Effector memory CD8-positive, alpha-beta T cell (primary cell): ENCODE measurements at regions not wholly inside any gene's neighbourhood (a gene's known extent, or its start where the extent isn't known, plus 50 kb on each side); places are given as distances from the start of the nearest gene placed in this dataset.

Experiments
- ATAC-seq: fragments of 150-1000 bp; cut with Tn5 transposase; replicated peaks from 2 replicates; pipeline ENCODE4 v1.10.0; 2021; ENCODE audit warnings: mild to moderate bottlenecking, moderate library complexity
- DNase-seq, 3 experiments: peaks; one replicate each; pipeline ENCODE4 v3.0.0; 2021
- H3K27ac Mint-ChIP-seq, 2 donors: one replicate each; pipeline ENCODE4 v1.8.0; 2022; ENCODE audit warnings: mild to moderate bottlenecking in 2 of 2, mixed read lengths in 2 of 2, moderate library complexity in 2 of 2
- H3K27me3 Mint-ChIP-seq, 2 donors: one replicate each; pipeline ENCODE4 v1.8.0; 2022; ENCODE audit warnings: mixed read lengths in 2 of 2
- H3K36me3 Mint-ChIP-seq: one replicate; pipeline ENCODE4 v1.8.0; 2022; ENCODE audit warnings: mild to moderate bottlenecking, moderate library complexity, mixed read lengths; ENCODE audit not compliant: insufficient read depth
- H3K4me1 Mint-ChIP-seq, 2 donors: one replicate each; pipeline ENCODE4 v1.8.0; 2022; ENCODE audit warnings: low read depth in 2 of 2, mixed read lengths in 2 of 2
- H3K4me3 Mint-ChIP-seq, 2 donors: one replicate each; pipeline ENCODE4 v1.8.0; 2022; ENCODE audit warnings: mild to moderate bottlenecking in 2 of 2, mixed read lengths in 2 of 2, moderate library complexity in 2 of 2
- H3K9me3 Mint-ChIP-seq, 2 donors: one replicate each; pipeline ENCODE4 v1.8.0; 2022; ENCODE audit warnings: mixed read lengths in 2 of 2

GRCh38 chr12:123100882-123101281, 50.0 kb downstream of the PITPNM2 start:
- no peak for ATAC-seq
- DNase-seq, result no peak
- H3K4me1 Mint-ChIP-seq, result peaks cover 7 to 12% of the 10 kb centered on the region in 2 donors
- no peaks in the 10 kb centered on the region for H3K27me3 Mint-ChIP-seq
- H3K4me3 Mint-ChIP-seq, result no peak overlapping the region
- H3K36me3 Mint-ChIP-seq, result no peaks in the 10 kb centered on the region
- no peak overlapping the region for H3K27ac Mint-ChIP-seq
- H3K9me3 Mint-ChIP-seq, result no peaks in the 10 kb centered on the region

- no peak for DNase-seq
These were observed 50.4 kb downstream of the PITPNM2 start for GRCh38 chr12:123100450-123100849.

GRCh38 chr12:123099560-123100192, 51.2 kb downstream of the PITPNM2 start:
- Mint-ChIP-seq H3K4me3 (no peak overlapping the region), H3K36me3 (no peaks in the 10 kb centered on the region), H3K27me3 (no peaks in the 10 kb centered on the region), H3K9me3 (no peaks in the 10 kb centered on the region), H3K4me1 (peaks cover 0 to 3% of the 10 kb centered on the region in 2 donors), H3K27ac (no peak overlapping the region)
- ATAC-seq (no peak), DNase-seq (no peak)

More at GRCh38 chr12:123100450-123100849, 50.4 kb downstream of the PITPNM2 start:
- Mint-ChIP-seq H3K4me1 (peaks cover 3 to 8% of the 10 kb centered on the region in 2 donors), H3K27me3 (no peaks in the 10 kb centered on the region), H3K27ac (no peak overlapping the region), H3K36me3 (no peaks in the 10 kb centered on the region), H3K9me3 (no peaks in the 10 kb centered on the region), H3K4me3 (no peak overlapping the region)
- ATAC-seq, result no peak

- Mint-ChIP-seq H3K27me3 (no peaks in the 10 kb centered on the region), H3K36me3 (no peaks in the 10 kb centered on the region), H3K27ac (no peak overlapping the region), H3K4me1 (no peaks in the 10 kb centered on the region), H3K9me3 (no peaks in the 10 kb centered on the region), H3K4me3 (no peak overlapping the region)
- DNase-seq, result no peak
- ATAC-seq, result no peak
These were observed 52.1 kb downstream of the PITPNM2 start for GRCh38 chr12:123098780-123099179.

- Mint-ChIP-seq H3K36me3 (no peaks in the 10 kb centered on the region), H3K27ac (peak overlapping the region in 1 of 2 donors; percentile 32), H3K4me1 (peaks cover 0 to 1% of the 10 kb centered on the region in 2 donors), H3K4me3 (no peak overlapping the region), H3K9me3 (no peaks in the 10 kb centered on the region), H3K27me3 (no peaks in the 10 kb centered on the region)
- no peak for ATAC-seq
- no peak for DNase-seq
These were observed 53.3 kb downstream of the PITPNM2 start for GRCh38 chr12:123097561-123098084.

GRCh38 chr12:123096741-123097140, 54.1 kb downstream of the PITPNM2 start:
- Mint-ChIP-seq H3K9me3 (no peaks in the 10 kb centered on the region), H3K4me3 (no peak overlapping the region), H3K4me1 (peaks cover 0 to 3% of the 10 kb centered on the region in 2 donors), H3K27ac (no peak overlapping the region), H3K36me3 (no peaks in the 10 kb centered on the region), H3K27me3 (no peaks in the 10 kb centered on the region)
- no peak for DNase-seq
- ATAC-seq, result no peak

- Mint-ChIP-seq H3K9me3 (no peaks in the 10 kb centered on the region), H3K27ac (no peak overlapping the region), H3K36me3 (no peaks in the 10 kb centered on the region), H3K27me3 (no peaks in the 10 kb centered on the region), H3K4me1 (peaks cover 0 to 3% of the 10 kb centered on the region in 2 donors), H3K4me3 (no peak overlapping the region)
- DNase-seq (no peak), ATAC-seq (no peak)
These were observed 54.7 kb downstream of the PITPNM2 start for GRCh38 chr12:123096182-123096581.

GRCh38 chr12:123095078-123095881, 55.6 kb downstream of the PITPNM2 start:
- H3K4me3 Mint-ChIP-seq, result no peak overlapping the region
- no peaks in the 10 kb centered on the region for H3K27me3 Mint-ChIP-seq
- peak overlapping the region in 1 of 2 donors; percentile 81 for H3K27ac Mint-ChIP-seq
- ATAC-seq (no peak), DNase-seq (no peak)
- no peaks in the 10 kb centered on the region for H3K9me3 Mint-ChIP-seq
- H3K36me3 Mint-ChIP-seq, result no peaks in the 10 kb centered on the region
- H3K4me1 Mint-ChIP-seq, result peaks cover 0 to 3% of the 10 kb centered on the region in 2 donors

GRCh38 chr12:123094349-123095077, 56.4 kb downstream of the PITPNM2 start:
- no peak for DNase-seq
- H3K4me1 Mint-ChIP-seq, result peaks cover 2 to 3% of the 10 kb centered on the region in 2 donors

GRCh38 chr12:123092866-123093265, 58.0 kb downstream of the PITPNM2 start:
- Mint-ChIP-seq H3K4me3 (no peak overlapping the region), H3K9me3 (no peaks in the 10 kb centered on the region), H3K36me3 (no peaks in the 10 kb centered on the region), H3K4me1 (peaks cover 3% of the 10 kb centered on the region in 2 donors), H3K27ac (peak overlapping the region in 1 of 2 donors; percentile 9), H3K27me3 (no peaks in the 10 kb centered on the region)
- DNase-seq (no peak), ATAC-seq (no peak)

More at GRCh38 chr12:123094349-123095077, 56.4 kb downstream of the PITPNM2 start:
- H3K9me3 Mint-ChIP-seq, result no peaks in the 10 kb centered on the region
- H3K27ac Mint-ChIP-seq, result peak overlapping the region in 1 of 2 donors; percentile 81
- H3K4me3 Mint-ChIP-seq, result no peak overlapping the region
- H3K36me3 Mint-ChIP-seq, result no peaks in the 10 kb centered on the region
- ATAC-seq, result no peak
- no peaks in the 10 kb centered on the region for H3K27me3 Mint-ChIP-seq

- peak overlapping the region in 1 of 2 donors; percentile 60 for H3K27ac Mint-ChIP-seq
- H3K4me3 Mint-ChIP-seq, result no peak overlapping the region
- ATAC-seq, result no peak
- H3K4me1 Mint-ChIP-seq, result peaks cover 3% of the 10 kb centered on the region in 2 donors
- H3K36me3 Mint-ChIP-seq, result no peaks in the 10 kb centered on the region
- H3K9me3 Mint-ChIP-seq, result no peaks in the 10 kb centered on the region
- no peak for DNase-seq
- no peaks in the 10 kb centered on the region for H3K27me3 Mint-ChIP-seq
These were observed 59.4 kb downstream of the PITPNM2 start for GRCh38 chr12:123091230-123092150.

- no peaks in the 10 kb centered on the region for H3K9me3 Mint-ChIP-seq
- no peaks in the 10 kb centered on the region for H3K36me3 Mint-ChIP-seq
- H3K4me1 Mint-ChIP-seq, result peaks cover 3 to 5% of the 10 kb centered on the region in 2 donors
- H3K4me3 Mint-ChIP-seq, result no peak overlapping the region
- no peak for ATAC-seq
- no peak for DNase-seq
- no peak overlapping the region for H3K27ac Mint-ChIP-seq
- no peaks in the 10 kb centered on the region for H3K27me3 Mint-ChIP-seq
These were observed 61.1 kb downstream of the PITPNM2 start for GRCh38 chr12:123089631-123090353.
